NCI-H446 (cell line): ENCODE measurements at regions not wholly inside any gene's neighbourhood (a gene's known extent, or its start where the extent isn't known, plus 50 kb on each side); places are given as distances from the start of the nearest gene placed in this dataset.
A peak's percentile ranks its signal among the peaks of the same experiment; 100 is the strongest.

Experiments
- DNase-seq, 2 experiments: peaks; one replicate each; lab custom pipeline; 2025; lab: John Stamatoyannopoulos, UW

DNA sequence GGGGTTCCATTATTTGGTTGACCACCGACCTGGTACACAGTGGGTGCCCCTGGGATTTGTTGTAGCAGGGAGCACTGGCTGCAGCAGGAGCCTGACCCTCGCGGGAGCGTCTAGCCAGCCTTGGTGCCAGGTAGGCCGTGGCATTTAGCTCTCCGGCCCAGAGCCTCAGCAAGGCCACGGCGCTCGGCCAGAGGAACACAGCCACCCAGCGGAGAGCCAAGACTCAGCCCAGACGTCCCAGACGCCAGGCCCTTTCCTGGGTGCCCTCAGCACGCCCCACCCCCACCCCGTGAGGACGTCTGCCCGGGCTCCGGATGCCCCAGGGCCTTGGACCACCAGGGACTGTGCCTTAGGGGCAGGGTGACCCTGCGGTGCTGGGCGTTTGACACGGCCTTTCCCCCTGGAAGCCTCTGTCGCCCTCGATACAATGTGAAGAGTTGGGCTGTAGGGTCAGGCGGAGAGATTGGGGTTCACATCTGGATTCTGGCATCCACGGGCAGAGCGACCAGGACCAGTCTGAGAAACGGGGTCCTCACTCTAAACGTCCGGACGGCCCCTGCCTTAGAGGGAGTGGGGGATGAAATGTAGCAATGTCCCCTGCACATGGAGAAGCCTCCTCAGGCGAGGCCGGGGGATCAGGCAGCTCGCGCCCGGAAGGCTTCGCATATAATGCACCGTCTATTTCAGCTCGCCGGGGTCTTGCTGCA is 99.2 kb upstream of the FGF3 start:
- no peak for DNase-seq

- DNase-seq = peak in 1 of 2 experiments; percentile 42
Observed at GRCh38 chr11:69918938-69919650, 99.9 kb upstream of the FGF3 start.

DNA sequence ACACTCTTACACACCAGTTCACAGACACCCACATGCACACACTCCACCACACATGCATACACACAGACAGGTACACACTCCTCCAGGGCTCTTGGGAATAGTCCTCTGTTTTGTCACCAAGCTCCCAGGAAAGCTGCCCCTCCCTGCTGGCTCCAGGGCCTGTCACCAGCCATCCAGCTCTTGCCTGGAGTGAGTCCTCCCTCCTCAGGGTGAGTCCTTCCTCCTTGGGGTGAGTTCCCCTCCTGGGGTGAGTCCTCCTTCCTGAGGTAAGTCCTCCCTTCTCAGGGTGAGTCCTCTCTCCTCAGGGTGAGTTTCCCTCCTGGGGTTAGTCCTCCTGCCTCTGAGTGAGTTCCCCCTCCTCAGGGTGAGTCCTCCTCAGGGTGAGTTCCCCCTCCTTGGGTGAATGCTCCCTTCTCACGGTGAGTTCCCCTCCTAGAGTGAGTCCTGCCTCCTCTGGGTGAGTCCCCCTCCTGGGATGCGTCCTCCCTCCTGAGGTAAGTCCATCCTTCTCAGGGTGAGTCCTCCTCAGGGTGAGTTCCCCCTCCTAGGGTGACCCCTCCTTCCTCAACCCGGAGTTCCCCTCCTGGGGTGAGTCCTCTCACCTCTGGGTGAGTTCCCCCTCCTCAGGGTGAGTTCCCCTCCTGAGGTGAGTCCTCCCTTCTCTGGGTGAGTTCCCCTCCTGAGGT is 100.6 kb upstream of the FGF3 start:
- DNase-seq = no peak

- DNase-seq = no peak
Observed at GRCh38 chr11:69920345-69921127, 101.3 kb upstream of the FGF3 start.

GRCh38 chr11:69921128-69922014 is 102.2 kb upstream of the FGF3 start:
- DNase-seq = no peak

GRCh38 chr11:69922015-69922595 is 102.9 kb upstream of the FGF3 start:
- DNase-seq = no peak

GRCh38 chr11:69922596-69923111 is 103.4 kb upstream of the FGF3 start:
- DNase-seq = no peak

GRCh38 chr11:69923196-69923595 is 104.0 kb upstream of the FGF3 start:
- DNase-seq = no peak

- DNase-seq = no peak
Observed at GRCh38 chr11:69923641-69924307, 104.6 kb upstream of the FGF3 start.

DNA sequence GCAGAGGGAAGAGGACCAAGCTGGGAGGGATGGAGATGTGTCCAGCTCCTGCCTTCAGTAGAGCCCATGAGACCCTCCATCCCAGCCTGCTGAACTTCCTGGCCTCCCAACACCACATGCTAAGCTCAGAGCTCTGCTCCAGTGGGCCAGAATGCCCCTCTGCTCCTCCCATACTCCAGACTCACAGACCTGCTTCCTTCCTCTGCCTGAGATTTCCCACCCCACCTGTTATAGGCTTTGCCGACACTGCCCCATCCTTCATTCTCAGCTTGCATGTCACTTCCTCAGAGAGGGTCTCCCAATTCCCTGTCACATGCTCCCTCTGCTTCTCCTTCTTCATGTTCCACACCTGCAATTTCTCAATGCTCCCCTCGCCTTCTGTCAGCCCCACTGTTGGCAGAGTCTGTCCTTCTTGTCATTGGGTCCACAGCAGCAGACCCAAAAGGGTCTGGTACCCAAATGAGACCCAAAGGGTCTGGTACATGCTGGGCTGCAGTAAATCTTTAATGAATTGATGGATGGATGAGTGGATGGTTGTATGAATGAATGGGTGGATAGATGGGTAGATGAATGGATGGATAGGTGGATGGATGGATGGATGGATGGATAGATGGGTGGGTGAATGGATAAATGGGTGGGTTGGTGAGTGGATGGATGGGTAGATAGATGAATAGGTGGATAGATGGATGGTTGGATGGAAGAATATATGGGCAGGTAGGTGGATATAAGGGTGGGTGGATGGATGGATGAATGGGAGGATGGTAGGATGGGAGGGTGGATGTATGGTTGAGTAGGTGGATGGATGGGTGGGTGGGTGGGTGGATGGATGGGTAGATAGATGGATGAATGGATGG is 105.3 kb upstream of the FGF3 start:
- DNase-seq = no peak

DNA sequence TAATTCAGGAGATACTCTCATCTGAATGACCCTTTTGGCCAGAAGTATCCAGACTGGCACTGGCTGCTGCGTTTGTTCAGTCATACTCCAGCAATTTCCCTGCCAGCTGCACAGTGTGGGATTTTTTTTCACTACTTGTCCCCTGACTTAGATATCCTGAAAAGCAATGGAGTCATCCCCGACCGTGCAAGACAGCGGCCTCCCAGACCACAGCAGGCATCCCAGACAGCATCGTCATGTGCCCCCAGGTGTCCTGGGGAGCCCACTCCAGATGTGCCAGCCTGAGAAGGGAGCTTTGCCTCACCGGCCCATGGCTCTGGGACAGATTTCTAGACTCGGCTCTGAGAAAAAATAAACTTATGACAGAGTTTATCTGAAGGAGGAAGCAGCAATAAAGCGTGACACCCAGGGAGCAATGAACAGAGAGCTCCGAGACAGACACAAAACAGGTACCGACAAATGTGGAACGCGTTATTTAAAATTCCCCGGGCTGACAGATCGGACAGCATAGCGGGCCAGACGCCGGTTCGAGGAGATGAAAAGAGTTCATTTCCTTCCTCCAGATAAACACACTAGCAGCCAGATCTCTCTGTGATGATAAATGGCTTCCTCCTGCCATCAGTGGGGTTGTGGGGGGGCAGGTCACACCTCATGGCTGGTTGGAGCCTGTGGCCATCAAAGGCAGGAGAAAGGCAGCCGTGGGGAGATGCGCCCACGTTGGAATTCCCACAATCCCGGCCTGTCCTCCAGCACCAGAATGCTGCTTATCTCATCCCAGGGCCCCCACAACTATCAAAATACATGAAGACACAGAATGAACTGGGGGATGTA is 106.4 kb upstream of the FGF3 start:
- DNase-seq = no peak

GRCh38 chr11:69926376-69927050 is 107.3 kb upstream of the FGF3 start:
- DNase-seq = no peak

DNA sequence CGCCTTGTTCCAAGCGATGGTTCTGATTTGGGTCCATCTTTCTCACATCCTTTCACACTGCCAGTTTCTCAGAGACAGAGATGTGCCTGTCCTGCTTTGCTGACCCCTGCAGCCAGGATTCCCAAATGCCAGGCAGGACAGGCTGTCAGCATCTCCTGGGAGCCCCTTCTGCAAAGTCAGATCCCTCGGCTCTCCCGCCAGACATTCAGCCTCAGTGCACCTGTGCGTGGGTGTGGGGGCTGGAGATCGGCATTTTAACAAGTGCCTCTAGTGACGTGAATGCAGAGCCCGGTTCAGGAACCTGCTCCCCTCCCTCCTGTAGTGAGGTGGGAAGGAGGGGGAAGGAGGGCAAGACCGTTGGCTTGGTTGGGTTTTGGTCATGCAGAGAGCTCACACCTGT is 108.9 kb upstream of the FGF3 start:
- no peak for DNase-seq

DNA sequence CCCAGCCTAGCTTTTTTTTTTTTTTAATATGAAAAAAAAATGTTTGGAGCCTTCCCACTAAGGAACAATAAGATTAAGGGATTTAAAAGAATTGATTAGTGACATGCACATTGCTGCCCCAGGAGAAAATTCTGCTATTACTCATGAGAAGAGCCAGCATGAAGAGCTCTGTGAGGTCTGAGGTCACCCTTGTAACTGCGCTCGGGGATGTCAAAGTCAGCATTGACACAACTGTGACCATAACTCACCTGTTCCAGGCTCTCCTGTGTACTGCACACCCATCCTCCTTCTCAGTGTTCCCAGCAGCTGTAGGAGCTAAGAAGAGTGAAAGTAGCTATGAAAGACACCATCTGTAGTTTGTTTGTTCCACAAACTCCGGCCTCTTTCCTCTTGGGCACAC is 109.8 kb upstream of the FGF3 start:
- no peak for DNase-seq

DNA sequence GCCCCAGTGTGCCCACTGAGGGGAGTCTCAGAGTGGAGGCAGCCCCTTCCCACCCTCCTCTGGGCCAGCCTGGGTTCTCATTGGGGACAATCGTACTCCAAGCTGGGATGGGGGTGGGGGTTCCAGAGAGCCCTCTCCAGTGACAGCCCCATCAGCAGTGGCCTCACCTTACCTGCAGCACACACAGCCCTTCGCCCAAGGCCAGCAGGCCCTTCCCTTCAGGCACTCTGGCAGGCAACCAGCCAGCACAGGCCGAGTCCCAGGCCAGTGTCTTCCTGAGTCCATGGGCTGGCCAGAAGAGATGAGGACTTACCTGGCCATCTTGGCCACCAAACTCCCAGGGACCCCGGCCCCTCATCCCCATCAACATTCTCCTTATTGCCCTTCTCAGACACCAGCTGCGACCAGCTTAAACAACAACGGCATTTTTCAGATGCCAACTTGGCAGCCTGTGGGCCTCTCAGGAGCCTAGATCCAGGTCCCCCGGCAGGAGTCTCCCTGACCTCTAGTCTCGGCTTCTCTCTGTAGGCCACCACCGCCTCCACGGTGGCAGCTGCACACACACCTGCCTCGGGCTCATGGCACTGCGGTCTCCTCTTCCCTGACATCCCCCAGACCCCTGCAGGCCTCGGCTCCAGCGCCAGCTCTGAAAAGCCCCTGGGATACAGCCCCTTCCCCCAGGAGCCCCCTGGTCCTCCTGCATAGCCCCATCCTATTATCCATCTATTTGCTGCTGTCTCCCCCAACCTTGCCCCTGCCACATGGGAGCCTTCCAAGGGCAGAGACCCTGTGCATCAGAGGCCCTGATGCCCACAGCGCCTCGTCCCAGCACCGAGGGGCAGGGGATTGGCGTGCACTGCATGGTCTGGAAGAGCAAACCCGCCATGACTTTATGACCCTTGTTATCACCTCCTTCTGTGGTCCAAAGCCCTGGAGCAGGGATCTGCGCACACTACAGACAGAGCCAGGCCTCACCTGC is 111.2 kb upstream of the FGF3 start:
- DNase-seq = no peak
